ENCODE measurements at regions not wholly inside any gene's neighbourhood (a gene's known extent, or its start where the extent isn't known, plus 50 kb on each side); places are given as distances from the start of the nearest gene placed in this dataset.

DNA sequence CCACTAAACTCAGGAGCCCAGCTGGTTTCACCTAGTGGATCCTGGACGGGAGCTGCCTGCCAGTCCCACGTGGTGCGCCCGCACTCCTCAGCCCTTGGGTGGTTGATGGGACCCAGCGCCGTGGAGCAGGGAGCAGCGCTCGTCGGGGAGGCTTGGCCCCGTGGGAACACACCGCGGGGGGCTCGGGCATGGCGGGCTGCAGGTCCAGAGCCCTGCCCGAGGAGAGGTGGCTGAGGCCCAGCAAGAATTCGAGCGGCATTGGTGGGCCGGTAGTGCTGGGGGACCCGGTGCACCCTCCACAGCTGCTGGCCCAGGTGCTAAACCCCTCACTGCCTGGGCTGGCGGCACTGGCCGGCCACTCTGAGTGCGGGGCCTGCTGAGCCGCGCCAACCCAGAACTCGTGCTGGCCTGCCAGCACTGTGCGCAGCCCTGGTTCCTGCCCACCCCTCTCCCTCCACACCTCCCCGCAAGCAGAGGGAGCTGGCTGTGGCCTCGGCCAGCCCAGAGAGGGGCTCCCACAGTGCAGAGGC lies 137.3 kb downstream of the TRIB2 start:
- H3K27ac ChIP-seq: no peak overlapping the region
- H3K9me3 ChIP-seq: no peaks in the 10 kb centered on the region
- TF ChIP-seq, protein P1, sequence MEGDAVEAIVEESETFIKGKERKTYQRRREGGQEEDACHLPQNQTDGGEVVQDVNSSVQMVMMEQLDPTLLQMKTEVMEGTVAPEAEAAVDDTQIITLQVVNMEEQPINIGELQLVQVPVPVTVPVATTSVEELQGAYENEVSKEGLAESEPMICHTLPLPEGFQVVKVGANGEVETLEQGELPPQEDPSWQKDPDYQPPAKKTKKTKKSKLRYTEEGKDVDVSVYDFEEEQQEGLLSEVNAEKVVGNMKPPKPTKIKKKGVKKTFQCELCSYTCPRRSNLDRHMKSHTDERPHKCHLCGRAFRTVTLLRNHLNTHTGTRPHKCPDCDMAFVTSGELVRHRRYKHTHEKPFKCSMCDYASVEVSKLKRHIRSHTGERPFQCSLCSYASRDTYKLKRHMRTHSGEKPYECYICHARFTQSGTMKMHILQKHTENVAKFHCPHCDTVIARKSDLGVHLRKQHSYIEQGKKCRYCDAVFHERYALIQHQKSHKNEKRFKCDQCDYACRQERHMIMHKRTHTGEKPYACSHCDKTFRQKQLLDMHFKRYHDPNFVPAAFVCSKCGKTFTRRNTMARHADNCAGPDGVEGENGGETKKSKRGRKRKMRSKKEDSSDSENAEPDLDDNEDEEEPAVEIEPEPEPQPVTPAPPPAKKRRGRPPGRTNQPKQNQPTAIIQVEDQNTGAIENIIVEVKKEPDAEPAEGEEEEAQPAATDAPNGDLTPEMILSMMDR (IDR thresholded peaks at IDR 0.05): no peak
- TF ChIP-seq POLR2A (IDR thresholded peaks at IDR 0.05): no peak
- DNase-seq (no peak), ATAC-seq (peak in 1 of 4 donors; percentile 18)
- H3K4me1 ChIP-seq: no peaks in the 10 kb centered on the region
- 0% methylated on average over 1 of the region's 28 CpGs for WGBS (ENCODE audit: insufficient coverage, low coverage, low lambda C conversion rate, missing lambda C conversion rate)
- intact Hi-C loops (cut with DNase I): no loop called here
- no peaks in the 10 kb centered on the region for H3K36me3 ChIP-seq
- no peak overlapping the region for H3K4me3 ChIP-seq
- no peaks in the 10 kb centered on the region for H3K27me3 ChIP-seq

DNA sequence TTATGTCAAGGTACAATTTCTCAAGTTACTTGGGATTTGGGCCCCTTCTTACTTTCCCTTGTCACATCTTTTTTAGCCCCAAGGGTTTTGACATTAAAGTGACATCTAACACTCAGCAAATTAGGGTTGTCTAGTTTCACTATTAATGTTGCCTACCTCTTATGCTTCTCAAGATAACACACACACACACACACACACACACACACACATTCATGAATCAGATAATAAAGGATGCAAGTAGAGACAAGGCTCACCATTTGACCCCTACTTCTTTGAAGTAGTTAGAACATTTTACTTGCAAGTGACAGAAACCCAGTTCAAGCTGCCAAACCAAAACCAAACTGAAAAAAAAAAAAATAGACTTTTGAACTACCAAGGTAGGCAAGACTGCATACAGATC lies 138.8 kb downstream of the TRIB2 start:
- no peaks in the 10 kb centered on the region for H3K4me1 ChIP-seq
- DNase-seq (no peak), ATAC-seq (no peak)
- intact Hi-C loops (cut with DNase I): no loop called here
- H3K9me3 ChIP-seq: no peaks in the 10 kb centered on the region
- no peaks in the 10 kb centered on the region for H3K27me3 ChIP-seq
- no peak for TF ChIP-seq POLR2A (IDR thresholded peaks at IDR 0.05)
- TF ChIP-seq, protein P1 (IDR thresholded peaks at IDR 0.05): no peak
- H3K36me3 ChIP-seq: no peaks in the 10 kb centered on the region
- no peak overlapping the region for H3K4me3 ChIP-seq
- no peak overlapping the region for H3K27ac ChIP-seq

DNA sequence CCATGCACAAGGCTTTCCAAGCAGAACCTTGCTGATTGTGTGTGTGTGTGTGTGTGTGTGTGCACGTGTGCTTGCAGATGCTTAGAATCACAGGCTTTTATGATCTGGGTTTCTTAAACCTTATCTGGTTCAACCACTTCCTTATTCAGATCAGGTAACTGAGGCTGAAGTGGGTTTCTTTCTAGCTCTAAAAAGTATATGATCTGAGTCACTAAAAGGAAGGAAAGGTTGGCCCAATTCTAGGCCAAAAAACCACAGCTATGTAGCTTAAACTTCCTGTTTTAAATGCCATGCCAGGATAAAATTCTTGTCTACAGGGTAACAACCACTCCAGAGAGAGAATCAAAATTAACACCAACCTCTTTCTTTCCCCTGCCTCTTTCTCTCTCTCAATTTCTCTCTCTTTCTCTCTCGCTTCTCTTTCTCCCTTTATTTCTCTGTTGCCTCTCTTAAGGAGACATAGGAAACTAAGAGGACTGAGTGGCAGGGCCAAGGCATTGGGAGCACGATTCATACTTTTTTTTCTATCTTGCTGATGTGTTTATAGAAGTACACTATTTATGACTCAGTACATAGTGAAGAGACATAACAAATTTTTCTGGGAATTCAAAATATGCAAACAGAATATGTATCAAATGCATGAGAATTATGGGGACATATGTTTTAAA lies 140.3 kb downstream of the TRIB2 start:
- Histone ChIP-seq H3K36me3 (no peaks in the 10 kb centered on the region), H3K9me3 (no peaks in the 10 kb centered on the region), H3K27me3 (no peaks in the 10 kb centered on the region), H3K4me1 (no peaks in the 10 kb centered on the region), H3K27ac (no peak overlapping the region), H3K4me3 (no peak overlapping the region)
- ATAC-seq (peak in 2 of 4 donors; percentile 36 to 37), DNase-seq (no peak)
- intact Hi-C loops (cut with DNase I): no loop called here
- no peak for TF ChIP-seq POLR2A (IDR thresholded peaks at IDR 0.05)
- TF ChIP-seq, protein P1 (IDR thresholded peaks at IDR 0.05): no peak
- WGBS (ENCODE audit: insufficient coverage, low coverage, low lambda C conversion rate, missing lambda C conversion rate): 12% methylated on average over 3 of the region's 3 CpGs

GRCh38 chr2:12857891-12858290 lies 141.2 kb downstream of the TRIB2 start:
- H3K4me3 ChIP-seq: no peak overlapping the region
- no peak for ATAC-seq
- DNase-seq: no peak
- no peaks in the 10 kb centered on the region for H3K36me3 ChIP-seq
- no peak for TF ChIP-seq POLR2A (IDR thresholded peaks at IDR 0.05)
- TF ChIP-seq, protein P1 (IDR thresholded peaks at IDR 0.05): no peak
- H3K4me1 ChIP-seq: no peaks in the 10 kb centered on the region
- 20% methylated on average over 1 of the region's 1 CpG for WGBS (ENCODE audit: insufficient coverage, low coverage, low lambda C conversion rate, missing lambda C conversion rate)
- intact Hi-C loops (cut with DNase I): no loop called here
- no peaks in the 10 kb centered on the region for H3K9me3 ChIP-seq
- no peaks in the 10 kb centered on the region for H3K27me3 ChIP-seq
- H3K27ac ChIP-seq: no peak overlapping the region

- Histone ChIP-seq H3K36me3 (no peaks in the 10 kb centered on the region), H3K27me3 (no peaks in the 10 kb centered on the region), H3K4me1 (no peaks in the 10 kb centered on the region), H3K27ac (no peak overlapping the region), H3K4me3 (no peak overlapping the region), H3K9me3 (no peaks in the 10 kb centered on the region)
- ATAC-seq (no peak), DNase-seq (no peak)
- no peak for TF ChIP-seq POLR2A (IDR thresholded peaks at IDR 0.05)
- TF ChIP-seq, protein P1 (IDR thresholded peaks at IDR 0.05): no peak
- intact Hi-C loops (cut with DNase I): no loop called here
These were observed 142.1 kb downstream of the TRIB2 start for GRCh38 chr2:12858786-12859185.

Measured in right lobe of liver (tissue), 6 donors.